H9 (cell line): ENCODE measurements at regions not wholly inside any gene's neighbourhood (a gene's known extent, or its start where the extent isn't known, plus 50 kb on each side); places are given as distances from the start of the nearest gene placed in this dataset.

Experiments
- DNase-seq: peaks from one replicate; pipeline ENCODE4 v3.0.0-alpha.2; 2017
- H2AFZ ChIP-seq: one replicate; pipeline ENCODE4 v1.6.1; 2013; ENCODE audit warnings: mild to moderate bottlenecking, low read length, control low read depth, moderate library complexity
- H2AK5ac ChIP-seq: 2 replicates; pipeline ENCODE4 v1.6.1; 2013; ENCODE audit warnings: low read length, control low read depth, mixed read lengths; ENCODE audit not compliant: insufficient read length
- H2BK120ac ChIP-seq: one replicate; pipeline ENCODE4 v1.6.1; 2013; ENCODE audit warnings: low read depth, mild to moderate bottlenecking, low read length, control low read depth, inconsistent platforms; ENCODE audit not compliant: poor library complexity, severe bottlenecking
- H2BK12ac ChIP-seq: 2 replicates; pipeline ENCODE4 v1.6.1; 2013; ENCODE audit warnings: low read length, control low read depth, mixed read lengths, low read depth; ENCODE audit not compliant: insufficient read length
- H2BK15ac ChIP-seq: 2 replicates; pipeline ENCODE4 v1.6.1; 2013; ENCODE audit warnings: low read depth, low read length, control low read depth
- H2BK20ac ChIP-seq: one replicate; pipeline ENCODE4 v1.6.1; 2013; ENCODE audit warnings: low read depth, mild to moderate bottlenecking, low read length, control low read depth, inconsistent platforms; ENCODE audit not compliant: poor library complexity, severe bottlenecking
- H2BK5ac ChIP-seq: 2 replicates; pipeline ENCODE4 v1.6.1; 2013; ENCODE audit warnings: low read length, control low read depth, mixed read lengths; ENCODE audit not compliant: insufficient read length
- H3K14ac ChIP-seq: 2 replicates; pipeline ENCODE4 v1.6.1; 2013; ENCODE audit warnings: low read length, control low read depth; ENCODE audit not compliant: insufficient read depth
- H3K18ac ChIP-seq: 2 replicates; pipeline ENCODE4 v1.6.1; 2013; ENCODE audit warnings: low read depth, mild to moderate bottlenecking, mixed read lengths, low read length, control low read depth; ENCODE audit not compliant: insufficient read length
- H3K23ac ChIP-seq: 2 replicates; pipeline ENCODE4 v1.6.1; 2013; ENCODE audit warnings: low read length, control low read depth, mixed read lengths, low read depth; ENCODE audit not compliant: insufficient read length
- H3K23me2 ChIP-seq: 2 replicates; pipeline ENCODE4 v1.6.1; 2013; ENCODE audit warnings: low read depth, mild to moderate bottlenecking, mixed read lengths, low read length, control low read depth; ENCODE audit not compliant: insufficient read length, poor library complexity, severe bottlenecking
- H3K27ac ChIP-seq: 2 replicates; pipeline ENCODE4 v1.5.1; 2013; ENCODE audit warnings: low read length, control low read depth, mixed read lengths, low read depth; ENCODE audit not compliant: insufficient read length
- H3K27me3 ChIP-seq: 2 replicates; pipeline ENCODE4 v1.6.1; 2013; ENCODE audit warnings: low read length, control low read depth, inconsistent platforms; ENCODE audit not compliant: insufficient read depth
- H3K4ac ChIP-seq: 2 replicates; pipeline ENCODE4 v1.6.1; 2013; ENCODE audit warnings: low read depth, mild to moderate bottlenecking, control low read depth, inconsistent platforms, low read length, moderate library complexity
- H3K4me1 ChIP-seq: 2 replicates; pipeline ENCODE4 v1.6.1; 2013; ENCODE audit warnings: low read length, control low read depth, inconsistent platforms; ENCODE audit not compliant: insufficient read depth
- H3K4me2 ChIP-seq: 2 replicates; pipeline ENCODE4 v1.6.1; 2013; ENCODE audit warnings: low read length, control low read depth, mixed read lengths; ENCODE audit not compliant: insufficient read length, insufficient read depth
- H3K56ac ChIP-seq: 2 replicates; pipeline ENCODE4 v1.6.1; 2013; ENCODE audit warnings: low read depth, mild to moderate bottlenecking, mixed read lengths, low read length, control low read depth; ENCODE audit not compliant: insufficient read length
- H3K79me1 ChIP-seq: 2 replicates; pipeline ENCODE4 v1.6.1; 2013; ENCODE audit warnings: low read depth, mild to moderate bottlenecking, moderate library complexity, low read length, control low read depth, inconsistent platforms; ENCODE audit not compliant: insufficient read depth, poor library complexity, severe bottlenecking
- H3K79me2 ChIP-seq: 2 replicates; pipeline ENCODE4 v1.6.1; 2013; ENCODE audit warnings: low read length, control low read depth, inconsistent platforms; ENCODE audit not compliant: insufficient read depth
- H3K9ac ChIP-seq: 2 replicates; pipeline ENCODE4 v1.6.1; 2013; ENCODE audit warnings: low read length, control low read depth, mixed read lengths; ENCODE audit not compliant: insufficient read length; ENCODE audit errors: extremely low read depth
- H3K9me3 ChIP-seq: one replicate; pipeline ENCODE4 v1.6.1; 2013; ENCODE audit warnings: low read depth, low read length, inconsistent platforms; ENCODE audit not compliant: control insufficient read depth
- H3T11ph ChIP-seq: one replicate; pipeline ENCODE4 v1.6.1; 2013; ENCODE audit warnings: mild to moderate bottlenecking, low read length, control low read depth, inconsistent platforms
- H4K20me1 ChIP-seq: one replicate; pipeline ENCODE4 v1.6.1; 2013; ENCODE audit not compliant: control insufficient read depth, insufficient read length, insufficient read depth
- H4K5ac ChIP-seq: 2 replicates; pipeline ENCODE4 v1.6.1; 2013; ENCODE audit warnings: low read depth, mild to moderate bottlenecking, mixed read lengths, low read length, control low read depth; ENCODE audit not compliant: insufficient read length
- H4K8ac ChIP-seq: replicated peaks from 2 replicates; pipeline ENCODE4 v1.6.1; 2013; ENCODE audit warnings: low read length, control low read depth, mixed read lengths, low read depth; ENCODE audit not compliant: insufficient read length
- H4K91ac ChIP-seq: 2 replicates; pipeline ENCODE4 v1.6.1; 2013; ENCODE audit warnings: low read depth, mild to moderate bottlenecking, moderate library complexity, mixed read lengths, low read length, control low read depth; ENCODE audit not compliant: insufficient read length
- H3K27ac Mint-ChIP-seq, 3 experiments: 2 replicates in 2 of 3; 3 replicates in 1 of 3; pipeline ENCODE4 v1.8.0; 2020 to 2021; ENCODE audit warnings: mixed read lengths in 3 of 3, mild to moderate bottlenecking in 1 of 3, moderate library complexity in 1 of 3
- H3K27me3 Mint-ChIP-seq: 2 replicates; pipeline ENCODE4 v1.8.0; 2021; ENCODE audit warnings: low read depth, mild to moderate bottlenecking, moderate library complexity, mixed read lengths
- H3K36me3 Mint-ChIP-seq, 3 experiments: 2 replicates in 2 of 3; 3 replicates in 1 of 3; pipeline ENCODE4 v1.8.0; 2020 to 2021; ENCODE audit warnings: low read depth in 3 of 3, mixed read lengths in 3 of 3; ENCODE audit not compliant: insufficient read depth in 1 of 3
- H3K4me1 Mint-ChIP-seq, 2 experiments: 2 replicates each; pipeline ENCODE4 v1.8.0; 2020; ENCODE audit warnings: mixed read lengths in 2 of 2
- H3K4me3 Mint-ChIP-seq, 2 experiments: 2 replicates in 1 of 2; 3 replicates in 1 of 2; pipeline ENCODE4 v1.8.0; 2020 to 2021; ENCODE audit warnings: mild to moderate bottlenecking in 2 of 2, mixed read lengths in 2 of 2, moderate library complexity in 1 of 2
- H3K9me3 Mint-ChIP-seq, 2 experiments: 2 replicates in 1 of 2; 3 replicates in 1 of 2; pipeline ENCODE4 v1.8.0; 2020; ENCODE audit warnings: mild to moderate bottlenecking in 2 of 2, mixed read lengths in 2 of 2, moderate library complexity in 1 of 2
- WGBS: extraction: QIAGEN DNeasy Blood & Tissue Kit; methylation state at CpG from one replicate; pipeline ENCODE4 v1.1.7; 2013; ENCODE audit warnings: missing lambda C conversion rate, low lambda C conversion rate, mixed read lengths; ENCODE audit not compliant: insufficient read length; ENCODE audit errors: extremely low coverage; 5-methylcytosine and 5-hydroxymethylcytosine counted together
- TF ChIP-seq, protein P1 (sequence below): fragments of 200-600 bp; sonication (generic); conservative IDR thresholded peaks from 3 replicates; pipeline ENCODE4 v1.8.0; 2021; ENCODE audit warnings: antibody characterized with exemption, mild to moderate bottlenecking

GRCh38 chr2:15048000-15048399 lies 415.5 kb downstream of the LRATD1 start:
- Histone ChIP-seq H3K27ac (no peak overlapping the region), H3K79me2 (no peaks in the 10 kb centered on the region), H3K23me2 (no peaks in the 10 kb centered on the region), H3K79me1 (no peaks in the 10 kb centered on the region), H2BK120ac (no peak overlapping the region), H3K9ac (no peak overlapping the region), H3K27me3 (no peaks in the 10 kb centered on the region), H3K4me2 (no peak overlapping the region), H3K4ac (no peak overlapping the region), H3K14ac (no peak overlapping the region), H2BK5ac (no peak overlapping the region), H3K9me3 (no peaks in the 10 kb centered on the region), H2BK15ac (no peak overlapping the region), H4K8ac (no peak overlapping the region), H2BK20ac (no peak overlapping the region), H2AFZ (no peak overlapping the region), H2AK5ac (no peak overlapping the region), H3K23ac (no peak overlapping the region), H4K20me1 (no peaks in the 10 kb centered on the region), H3T11ph (no peak overlapping the region), H4K5ac (no peak overlapping the region), H4K91ac (no peak overlapping the region), H3K18ac (no peak overlapping the region), H3K4me1 (peaks cover 14% of the 10 kb centered on the region; the same call in 1 of the 2 replicates), H3K56ac (no peak overlapping the region), H2BK12ac (no peak overlapping the region)
- TF ChIP-seq, protein P1, sequence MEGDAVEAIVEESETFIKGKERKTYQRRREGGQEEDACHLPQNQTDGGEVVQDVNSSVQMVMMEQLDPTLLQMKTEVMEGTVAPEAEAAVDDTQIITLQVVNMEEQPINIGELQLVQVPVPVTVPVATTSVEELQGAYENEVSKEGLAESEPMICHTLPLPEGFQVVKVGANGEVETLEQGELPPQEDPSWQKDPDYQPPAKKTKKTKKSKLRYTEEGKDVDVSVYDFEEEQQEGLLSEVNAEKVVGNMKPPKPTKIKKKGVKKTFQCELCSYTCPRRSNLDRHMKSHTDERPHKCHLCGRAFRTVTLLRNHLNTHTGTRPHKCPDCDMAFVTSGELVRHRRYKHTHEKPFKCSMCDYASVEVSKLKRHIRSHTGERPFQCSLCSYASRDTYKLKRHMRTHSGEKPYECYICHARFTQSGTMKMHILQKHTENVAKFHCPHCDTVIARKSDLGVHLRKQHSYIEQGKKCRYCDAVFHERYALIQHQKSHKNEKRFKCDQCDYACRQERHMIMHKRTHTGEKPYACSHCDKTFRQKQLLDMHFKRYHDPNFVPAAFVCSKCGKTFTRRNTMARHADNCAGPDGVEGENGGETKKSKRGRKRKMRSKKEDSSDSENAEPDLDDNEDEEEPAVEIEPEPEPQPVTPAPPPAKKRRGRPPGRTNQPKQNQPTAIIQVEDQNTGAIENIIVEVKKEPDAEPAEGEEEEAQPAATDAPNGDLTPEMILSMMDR: peak; percentile 30; the same call in 1 of the 3 replicates
- H3K4me1 Mint-ChIP-seq: peaks cover 48 to 51% of the 10 kb centered on the region in 2 experiments
- H3K27me3 Mint-ChIP-seq: no peaks in the 10 kb centered on the region; the same call in 1 of the 2 replicates
- no peaks in the 10 kb centered on the region for H3K36me3 Mint-ChIP-seq
- H3K4me3 Mint-ChIP-seq: no peak overlapping the region
- DNase-seq: no peak
- 0 out of 7 replicates have a peak overlapping the region, but pooled peaks of 1 of the 3 experiments have one; percentile 8 for H3K27ac Mint-ChIP-seq
- H3K9me3 Mint-ChIP-seq: no peaks in the 10 kb centered on the region
- WGBS: no CpG with 5 or more reads among the region's 6 CpGs
